ENCODE measurements at regions not wholly inside any gene's neighbourhood (a gene's known extent, or its start where the extent isn't known, plus 50 kb on each side); places are given as distances from the start of the nearest gene placed in this dataset.

DNA sequence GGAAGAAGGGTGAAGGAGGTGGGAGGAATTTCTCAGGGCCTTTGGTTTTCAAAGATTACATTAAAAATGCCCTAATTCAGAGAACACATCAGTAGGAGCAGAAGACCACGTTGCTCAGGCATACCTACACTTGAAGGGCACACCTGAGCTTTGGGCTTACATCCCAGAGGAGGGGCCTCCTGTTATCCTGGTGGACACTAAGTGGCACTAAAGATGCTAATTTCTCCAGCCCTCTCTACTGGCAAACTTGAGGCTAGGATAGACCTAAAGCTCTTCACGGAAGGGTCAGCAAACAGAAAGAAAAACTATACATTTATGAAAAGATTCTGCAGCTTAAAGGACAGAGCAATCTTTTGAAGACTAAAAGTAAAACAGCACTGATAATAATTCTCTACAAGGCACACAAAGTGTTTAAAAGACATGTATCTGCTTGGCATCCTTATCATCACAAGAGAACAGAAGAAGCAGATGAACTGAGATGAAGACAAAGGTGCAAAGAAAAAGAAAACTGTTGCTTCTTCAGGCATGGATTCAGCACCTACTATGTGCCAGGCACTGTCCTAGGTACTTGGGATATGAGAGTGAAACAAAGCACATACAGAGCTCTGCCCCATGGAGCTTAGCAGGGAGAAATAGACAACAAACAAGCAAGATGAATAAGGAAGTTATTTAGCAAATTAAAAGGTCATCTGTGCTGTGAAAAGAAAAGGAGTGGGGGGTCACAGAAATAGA is 137.5 kb downstream of the NUAK1 start:
- TF ChIP-seq POLR2A (IDR thresholded peaks at IDR 0.05; ENCODE audit: low read length) (no peak), GATA1 (IDR thresholded peaks at IDR 0.05; ENCODE audit: low read depth, low read length) (no peak)

Measured in erythroblast (primary cell).